ENCODE measurements at regions not wholly inside any gene's neighbourhood (a gene's known extent, or its start where the extent isn't known, plus 50 kb on each side); places are given as distances from the start of the nearest gene placed in this dataset.

- H3K4me1 Mint-ChIP-seq = peaks cover 46 to 58% of the 10 kb centered on the region in 2 experiments
- H3K4me3 Mint-ChIP-seq = no peak overlapping the region
- Histone ChIP-seq H3K4ac (ENCODE audit: low read depth, low read length) (no peak overlapping the region), H3K79me1 (ENCODE audit: insufficient read depth, low read depth, low read length, poor library complexity, severe bottlenecking) (no peaks in the 10 kb centered on the region), H4K8ac (replicated peaks; ENCODE audit: insufficient read length, low read depth, low read length) (no peak overlapping the region), H2BK15ac (ENCODE audit: low read depth, low read length) (no peak overlapping the region), H3K4me1 (ENCODE audit: insufficient read depth, low read length) (peaks cover 15% of the 10 kb centered on the region), H3K27ac (ENCODE audit: insufficient read length, low read depth, low read length) (no peak overlapping the region), H3K27me3 (ENCODE audit: insufficient read depth, low read length) (no peaks in the 10 kb centered on the region), H4K91ac (ENCODE audit: insufficient read length, low read depth, low read length) (no peak overlapping the region), H3K9ac (ENCODE audit: extremely low read depth, insufficient read length, low read length) (no peak overlapping the region), H2BK12ac (ENCODE audit: insufficient read length, low read depth, low read length) (no peak overlapping the region), H3K23ac (ENCODE audit: insufficient read length, low read depth, low read length) (no peak overlapping the region), H2BK20ac (ENCODE audit: low read depth, low read length, poor library complexity, severe bottlenecking) (no peak overlapping the region), H3K56ac (ENCODE audit: insufficient read length, low read depth, low read length) (no peak overlapping the region), H2AFZ (ENCODE audit: low read length) (no peak overlapping the region), H3K18ac (ENCODE audit: insufficient read length, low read depth, low read length) (no peak overlapping the region), H3K79me2 (ENCODE audit: insufficient read depth, low read length) (no peaks in the 10 kb centered on the region), H3K14ac (ENCODE audit: insufficient read depth, low read length) (no peak overlapping the region), H2BK120ac (ENCODE audit: low read depth, low read length, poor library complexity, severe bottlenecking) (no peak overlapping the region), H2BK5ac (ENCODE audit: insufficient read length, low read length) (no peak overlapping the region), H3K23me2 (ENCODE audit: insufficient read length, low read depth, low read length, poor library complexity, severe bottlenecking) (no peaks in the 10 kb centered on the region), H4K20me1 (ENCODE audit: control insufficient read depth, insufficient read depth, insufficient read length) (no peaks in the 10 kb centered on the region), H2AK5ac (ENCODE audit: insufficient read length, low read length) (no peak overlapping the region), H3T11ph (ENCODE audit: low read length) (no peak overlapping the region), H3K9me3 (ENCODE audit: control insufficient read depth, low read depth, low read length) (no peaks in the 10 kb centered on the region), H3K4me2 (ENCODE audit: insufficient read depth, insufficient read length, low read length) (no peak overlapping the region), H4K5ac (ENCODE audit: insufficient read length, low read depth, low read length) (no peak overlapping the region)
- peaks cover 0 to 7% (median 0%) of the 10 kb centered on the region in 3 experiments; a peak in 5 of 7 replicates for H3K36me3 Mint-ChIP-seq (ENCODE audit: insufficient read depth in 1 of 3, low read depth in 3 of 3)
- no peak for TF ChIP-seq CTCF (conservative IDR thresholded peaks at IDR 0.05)
- H3K27ac Mint-ChIP-seq = no peak overlapping the region
- no peaks in the 10 kb centered on the region for H3K27me3 Mint-ChIP-seq (ENCODE audit: low read depth)
- whole genome bisulfite sequencing (ENCODE audit: extremely low coverage, insufficient read length, low lambda C conversion rate) = no CpG with 5 or more reads among the region's 3 CpGs
- no peak for DNase-seq
- peaks cover 3 to 6% of the 10 kb centered on the region in 2 experiments for H3K9me3 Mint-ChIP-seq
Observed at GRCh38 chr20:55424968-55425367, 580.4 kb downstream of the CBLN4 start.

Measured in H9 (cell line).